ENCODE measurements at regions not wholly inside any gene's neighbourhood (a gene's known extent, or its start where the extent isn't known, plus 50 kb on each side); places are given as distances from the start of the nearest gene placed in this dataset.

GRCh38 chr11:22497474-22497873 is 128.1 kb downstream of the FANCF start:
- TF ChIP-seq CTCF (conservative IDR thresholded peaks at IDR 0.05; ENCODE audit: low read length) (no peak), EZH2phosphoT487 (IDR thresholded peaks at IDR 0.05; ENCODE audit: borderline replicate concordance) (no peak)

All from Loucy (cell line).